ENCODE measurements at regions not wholly inside any gene's neighbourhood (a gene's known extent, or its start where the extent isn't known, plus 50 kb on each side); places are given as distances from the start of the nearest gene placed in this dataset.

DNA sequence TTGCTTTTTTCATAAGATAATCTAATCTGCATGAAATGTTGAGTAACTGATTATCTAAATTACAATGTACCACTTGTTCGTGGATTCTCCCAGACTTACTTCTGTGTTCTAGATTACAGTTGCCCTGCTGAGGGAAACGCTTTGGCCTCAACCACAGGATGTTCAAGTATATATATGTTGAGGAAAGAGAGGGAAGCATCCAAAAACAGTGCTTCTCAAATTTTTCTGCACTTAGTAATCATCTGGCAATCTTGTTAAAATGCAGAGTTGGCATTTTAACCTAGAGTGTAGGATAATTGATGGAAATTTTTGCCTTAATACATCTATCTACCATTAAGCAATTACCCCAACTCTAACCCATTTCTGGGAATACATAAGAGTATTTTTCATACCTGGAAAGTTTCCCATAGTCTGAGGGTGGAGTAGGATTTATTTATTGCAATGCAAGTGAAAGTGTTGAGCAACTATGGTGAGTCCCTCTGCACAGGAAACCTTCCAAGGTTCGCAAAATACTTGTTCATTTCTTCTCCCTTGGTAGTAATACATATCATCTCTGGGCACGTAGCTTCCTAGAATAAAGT, 59.6 kb upstream of the C1GALT1 start:
- DNase-seq = no peak

DNA sequence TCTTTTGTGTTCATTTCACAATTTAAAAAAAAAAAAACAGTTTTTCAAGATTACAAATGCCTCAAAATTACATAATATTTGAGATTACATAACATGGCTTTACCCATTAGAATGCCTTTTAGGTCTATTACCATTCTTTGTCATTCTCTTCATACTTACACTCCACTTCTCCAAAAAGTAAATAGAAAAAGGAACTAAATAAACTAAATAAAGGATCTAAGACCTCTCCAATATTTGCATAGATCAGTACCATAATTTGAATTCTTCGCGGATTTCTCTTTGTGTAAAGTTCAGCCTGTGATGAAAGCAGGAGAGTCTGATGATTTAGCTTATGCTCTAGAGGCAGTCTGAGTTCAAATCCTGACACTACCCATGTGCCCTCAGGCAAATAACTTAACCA, 56.4 kb upstream of the C1GALT1 start:
- DNase-seq = no peak

DNA sequence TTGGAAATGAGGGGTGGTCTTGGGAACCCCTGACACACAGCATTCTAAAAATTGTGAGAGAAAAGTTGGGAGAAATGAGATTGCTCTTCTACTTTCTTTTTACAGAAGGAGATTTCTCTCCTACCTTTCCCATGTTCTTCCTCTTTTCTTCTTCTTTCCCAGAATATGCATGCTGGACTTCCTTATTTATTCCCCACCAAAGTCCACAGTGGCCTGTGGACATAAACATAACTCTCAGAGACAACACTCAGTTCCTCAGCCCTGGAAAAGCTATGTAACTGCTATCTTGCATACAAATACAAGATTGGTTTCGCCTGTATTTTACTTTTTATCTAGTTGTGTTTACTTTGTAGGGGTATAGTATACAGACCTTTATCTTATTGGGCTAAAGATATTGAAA, 54.6 kb upstream of the C1GALT1 start:
- DNase-seq = no peak

GRCh38 chr7:7129381-7129780, 53.0 kb upstream of the C1GALT1 start:
- no peak for DNase-seq

GRCh38 chr7:7131273-7131672, 51.1 kb upstream of the C1GALT1 start:
- DNase-seq = no peak

All from activated CD4-positive, CD25-positive, alpha-beta regulatory T cell treated with anti-CD3 and anti-CD28 coated beads, Interleukin-2, amount 50 U/mL, for 72 hours (primary cell).